ENCODE measurements at regions not wholly inside any gene's neighbourhood (a gene's known extent, or its start where the extent isn't known, plus 50 kb on each side); places are given as distances from the start of the nearest gene placed in this dataset.
"Not testable (repeated sequence)": the region's sequence is repeated elsewhere in the genome, so short reads cannot be mapped to it uniquely, and the experiment has no call there.

- DNase-seq: no peak
These were observed 1644.8 kb downstream of the PCDH9 start for GRCh38 chr13:65585346-65585745.

DNA sequence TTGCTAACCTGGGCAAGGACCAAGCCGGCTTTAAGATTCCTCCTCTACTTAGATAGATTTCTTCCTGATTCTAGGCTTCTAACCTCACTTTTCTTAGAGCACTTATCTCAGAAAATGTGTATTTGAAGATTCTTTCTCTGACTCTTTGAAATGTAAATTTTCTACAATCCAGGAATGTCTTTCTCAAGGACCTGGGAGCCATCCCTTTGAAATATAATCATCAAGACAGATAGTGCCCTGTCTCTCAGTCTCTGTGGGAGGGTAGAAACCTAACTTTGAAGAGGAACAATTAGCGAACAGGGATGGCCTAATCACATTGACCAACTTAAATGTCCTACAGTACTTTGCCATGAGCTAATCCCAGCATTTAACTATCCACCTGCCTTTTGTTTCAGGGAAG, 1646.0 kb downstream of the PCDH9 start:
- no peak for DNase-seq

DNA sequence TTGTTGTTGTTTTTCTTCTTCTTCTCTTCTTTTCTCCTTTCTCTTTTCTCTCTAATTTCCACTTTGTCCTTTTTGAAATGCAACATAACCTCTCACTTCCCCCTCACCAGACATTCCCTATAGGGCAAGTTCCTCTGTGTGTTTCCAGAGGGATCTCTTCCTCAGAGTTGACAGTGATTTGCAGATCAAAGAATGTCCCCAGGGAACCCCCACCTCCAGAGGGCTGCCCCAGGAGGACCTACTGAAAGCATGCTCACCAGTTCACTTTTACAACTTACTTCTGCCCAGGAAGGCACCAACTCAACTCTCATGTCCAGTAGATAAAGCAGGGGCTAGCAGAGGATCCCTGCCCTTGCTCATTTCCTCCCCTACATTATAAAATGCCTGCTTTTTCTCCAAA, 1648.0 kb downstream of the PCDH9 start:
- no peak for DNase-seq

- DNase-seq: not testable (repeated sequence)
These were observed 1665.6 kb downstream of the PCDH9 start for GRCh38 chr13:65564561-65564960.

DNA sequence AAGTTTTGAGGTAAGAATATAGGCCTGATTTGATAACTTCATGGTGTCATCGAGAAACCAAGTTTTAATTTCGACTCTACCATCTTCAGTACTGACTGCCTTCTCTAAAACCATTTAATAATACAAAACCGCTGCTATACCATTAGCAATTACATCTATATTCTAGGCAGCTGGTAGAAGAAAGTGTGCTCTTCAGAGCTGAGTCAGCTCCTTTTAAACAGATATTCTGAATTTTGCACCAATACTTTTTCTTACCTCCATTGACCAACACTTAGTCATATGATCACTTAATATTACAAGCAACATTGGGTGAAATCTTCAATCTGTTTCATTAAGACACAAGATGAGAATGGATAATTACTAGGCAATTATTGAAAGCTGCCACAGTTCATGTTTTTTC, 1667.8 kb downstream of the PCDH9 start:
- DNase-seq: no peak

- no peak for DNase-seq
These were observed 1669.2 kb downstream of the PCDH9 start for GRCh38 chr13:65560936-65561335.

GRCh38 chr13:65555962-65556361, 1674.2 kb downstream of the PCDH9 start:
- no peak for DNase-seq

DNA sequence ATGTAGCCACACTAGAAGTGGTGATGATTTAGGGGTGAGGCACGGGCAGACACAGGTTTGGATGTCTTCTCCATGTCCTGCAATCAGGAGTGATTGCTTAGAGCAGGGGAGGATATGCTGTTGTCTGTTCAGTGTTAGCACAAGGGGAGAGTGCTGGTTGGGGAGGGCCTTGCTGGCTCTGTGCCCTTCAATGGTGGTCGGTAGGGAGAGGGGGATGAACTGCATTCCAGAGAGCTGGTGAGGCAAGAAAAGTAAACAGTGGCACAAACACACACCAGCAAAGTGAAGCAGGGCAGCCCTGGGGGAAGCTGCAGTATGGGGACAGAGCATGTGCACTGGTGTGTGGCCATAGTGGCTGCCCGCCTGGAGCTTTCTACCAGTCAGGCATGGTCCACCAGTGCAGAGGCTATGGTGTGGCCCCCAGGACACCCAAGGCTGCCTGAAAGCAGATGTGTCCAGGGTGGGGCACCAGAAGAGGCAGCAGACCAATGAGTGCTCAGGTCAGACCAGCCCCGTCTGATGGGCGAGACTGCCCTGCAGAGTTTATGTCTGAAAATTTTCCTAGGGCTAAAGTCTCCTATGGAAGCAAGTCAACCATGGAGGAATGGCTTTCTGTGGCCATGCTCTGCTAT, 1676.9 kb downstream of the PCDH9 start:
- DNase-seq: no peak

DNA sequence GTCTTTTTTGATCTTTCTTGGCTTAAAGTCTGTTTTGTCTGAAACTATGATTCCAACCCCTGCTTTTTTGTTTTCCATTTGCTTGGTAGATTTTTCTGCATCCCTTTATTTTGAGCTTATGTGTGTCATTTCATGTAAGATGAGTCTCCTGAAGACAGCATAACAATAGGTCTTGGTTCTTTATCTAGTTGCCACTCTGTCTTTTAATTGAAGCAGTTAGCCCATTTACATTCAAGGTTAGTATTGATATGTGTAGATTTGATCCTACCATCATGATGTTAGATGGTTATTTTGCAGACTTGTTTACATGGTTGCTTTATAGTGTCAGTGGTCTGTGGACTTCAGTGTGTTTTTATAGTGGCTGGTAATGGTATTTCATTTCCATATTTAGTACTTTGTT, 1678.9 kb downstream of the PCDH9 start:
- DNase-seq: no peak

- DNase-seq: no peak
These were observed 1690.0 kb downstream of the PCDH9 start for GRCh38 chr13:65540175-65540574.

DNA sequence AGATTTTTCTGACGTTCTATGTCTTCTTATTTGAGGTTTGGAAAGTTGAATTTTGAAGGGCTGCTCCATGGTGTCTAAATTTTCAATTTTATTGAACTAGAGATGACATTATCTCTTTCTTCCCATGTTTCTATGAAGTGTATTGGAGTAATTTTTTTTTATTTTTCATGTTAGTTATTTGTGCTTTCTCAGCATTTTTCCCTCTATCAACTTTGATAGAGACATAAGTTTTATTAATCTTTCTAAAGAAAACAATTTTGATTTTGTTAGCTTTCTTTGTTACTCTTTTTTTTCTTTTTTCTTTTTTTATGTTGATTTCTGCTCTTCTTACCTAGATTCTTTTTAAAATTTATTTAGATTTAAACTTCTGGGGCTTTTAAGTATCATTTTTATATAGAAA, 1694.8 kb downstream of the PCDH9 start:
- no peak for DNase-seq

DNA sequence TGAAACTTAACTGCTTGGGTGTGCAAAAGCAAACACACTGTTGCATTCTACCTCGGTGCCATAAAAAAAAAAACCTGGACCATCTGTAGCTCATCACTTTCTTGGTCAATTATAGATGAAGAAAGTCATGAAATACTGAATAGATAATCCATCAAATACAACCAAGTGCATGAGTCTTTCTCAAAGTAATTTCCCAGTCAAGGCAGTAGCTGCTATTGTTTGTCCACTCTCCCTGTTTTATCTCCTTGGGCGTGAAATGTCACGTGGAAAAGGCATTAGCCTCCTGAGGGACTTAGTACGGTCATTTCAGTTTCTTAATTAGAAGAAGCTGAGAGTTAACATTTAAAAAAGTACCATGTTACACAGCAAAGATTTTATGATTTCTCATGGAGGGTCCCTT, 1697.9 kb downstream of the PCDH9 start:
- DNase-seq: no peak

GRCh38 chr13:65530688-65531087, 1699.4 kb downstream of the PCDH9 start:
- DNase-seq: no peak

DNA sequence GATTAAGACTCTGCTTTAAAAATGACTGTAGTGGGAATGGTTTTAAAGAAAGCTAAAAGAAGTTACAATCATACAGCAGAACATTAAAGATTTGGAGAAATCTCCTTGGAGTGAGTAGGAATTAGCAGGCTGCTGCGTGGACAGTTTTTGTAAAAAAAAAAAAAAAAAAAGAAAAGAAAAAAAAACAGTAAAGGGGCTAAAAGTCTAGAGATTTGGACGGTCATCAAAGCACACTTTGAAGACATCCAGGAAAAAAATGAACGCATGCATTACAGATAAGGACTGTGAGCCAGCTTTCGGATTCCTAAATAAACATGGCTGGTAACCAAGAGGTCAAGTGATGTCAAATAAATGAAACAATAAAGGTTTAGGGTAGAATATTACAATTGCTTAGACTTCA, 1700.6 kb downstream of the PCDH9 start:
- no peak for DNase-seq

DNA sequence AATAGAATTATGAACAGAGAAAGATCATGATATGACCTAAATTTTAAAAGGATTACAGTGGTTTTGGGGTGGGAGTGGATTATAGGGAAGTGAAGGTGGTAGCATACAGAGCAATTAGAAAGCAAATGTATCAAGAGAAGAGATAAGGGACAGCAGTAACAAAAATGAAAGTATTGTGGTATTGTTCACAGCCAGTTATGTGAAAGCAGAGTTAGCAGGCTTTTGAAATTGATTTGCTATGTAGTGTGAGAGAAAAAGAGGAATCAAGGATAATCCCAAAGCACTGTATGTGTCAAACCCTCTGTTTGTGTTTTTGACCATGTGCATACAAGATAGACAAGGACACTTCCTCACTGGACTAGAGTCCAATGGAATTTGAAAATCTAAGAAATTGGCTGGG, 1721.4 kb downstream of the PCDH9 start:
- DNase-seq: no peak

DNA sequence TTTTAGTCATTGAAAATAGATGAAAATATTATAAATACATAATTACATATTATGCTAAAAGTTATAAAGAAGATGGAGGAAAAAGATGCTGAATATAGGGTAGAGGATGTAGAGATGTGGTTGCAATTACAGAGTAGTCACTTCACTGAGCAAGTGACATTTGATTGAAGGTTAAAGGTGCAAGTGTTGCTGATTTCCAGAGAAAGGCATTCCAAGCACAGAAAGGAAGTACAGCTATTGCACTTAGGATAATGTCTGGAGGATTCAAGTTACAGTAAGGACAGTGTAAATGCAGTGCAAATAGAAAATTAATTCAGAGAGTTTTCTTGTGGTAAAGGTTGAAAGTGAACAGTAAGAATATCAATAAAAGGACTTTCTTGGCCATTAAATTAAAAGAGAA, 1721.8 kb downstream of the PCDH9 start:
- DNase-seq: no peak

- DNase-seq: no peak
These were observed 1724.2 kb downstream of the PCDH9 start for GRCh38 chr13:65505941-65506340.

GRCh38 chr13:65504213-65504612, 1725.9 kb downstream of the PCDH9 start:
- DNase-seq: no peak

- no peak for DNase-seq
These were observed 1729.7 kb downstream of the PCDH9 start for GRCh38 chr13:65500481-65500880.

DNA sequence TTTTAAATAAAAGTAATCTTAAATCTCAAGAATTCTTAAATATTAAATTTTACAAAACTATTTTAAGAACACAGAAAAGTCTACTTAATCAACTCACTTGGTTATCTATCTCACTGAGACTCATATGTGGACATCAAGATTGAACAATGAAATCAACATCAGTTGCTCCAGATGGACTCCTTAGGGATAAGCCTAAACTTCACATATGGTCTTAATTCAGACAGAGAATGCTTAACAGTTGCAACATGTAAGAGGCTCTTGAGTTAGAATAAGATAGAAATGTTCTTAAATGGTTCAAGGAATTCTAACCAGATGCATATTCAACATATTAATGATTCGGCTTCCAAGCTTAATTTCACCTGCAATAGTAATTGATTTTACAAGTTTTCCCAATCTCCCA, 1730.9 kb downstream of the PCDH9 start:
- DNase-seq: no peak

GRCh38 chr13:65497265-65497664, 1732.9 kb downstream of the PCDH9 start:
- DNase-seq: no peak

DNA sequence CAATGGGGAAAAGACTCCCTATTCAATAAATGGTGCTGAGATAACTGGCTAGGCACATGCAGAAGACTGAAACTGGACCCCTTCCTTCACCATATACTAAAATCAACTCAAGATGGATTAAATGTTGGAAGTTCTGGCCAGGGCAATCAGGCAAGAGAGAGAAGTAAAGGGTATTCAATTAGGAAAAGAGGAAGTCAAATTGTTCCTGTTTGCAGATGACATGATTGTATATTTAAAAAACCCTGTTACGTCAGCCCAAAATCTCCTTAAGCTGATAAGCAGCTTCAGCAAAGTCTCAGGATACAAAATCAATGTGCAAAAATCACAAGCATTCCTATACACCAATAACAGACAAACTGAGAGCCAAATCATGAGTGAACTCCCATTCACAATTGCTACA, 1739.4 kb downstream of the PCDH9 start:
- DNase-seq: not testable (repeated sequence)

GRCh38 chr13:65488606-65489005, 1741.5 kb downstream of the PCDH9 start:
- DNase-seq: no peak

GRCh38 chr13:65479692-65480091, 1750.4 kb downstream of the PCDH9 start:
- DNase-seq: no peak

GRCh38 chr13:65473196-65473595, 1756.9 kb downstream of the PCDH9 start:
- DNase-seq: no peak

GRCh38 chr13:65472336-65472735, 1757.8 kb downstream of the PCDH9 start:
- no peak for DNase-seq
